GM12874 (cell line): ENCODE measurements at regions not wholly inside any gene's neighbourhood (a gene's known extent, or its start where the extent isn't known, plus 50 kb on each side); places are given as distances from the start of the nearest gene placed in this dataset.

Experiments
- CTCF ChIP-seq: IDR thresholded peaks from 2 replicates; pipeline ENCODE4 v1.5.1; 2011; ENCODE audit warnings: low read depth, mild to moderate bottlenecking, control low read depth, low read length, moderate library complexity; ENCODE audit not compliant: insufficient read depth

- no peak for TF ChIP-seq CTCF
Observed at GRCh38 chr9:1416261-1416660, 366.1 kb downstream of the DMRT2 start.

GRCh38 chr9:1421436-1421835 is 371.3 kb downstream of the DMRT2 start:
- TF ChIP-seq CTCF: no peak

- TF ChIP-seq CTCF: no peak
Observed at GRCh38 chr9:1427875-1428274, 377.7 kb downstream of the DMRT2 start.

GRCh38 chr9:1429297-1429696 is 379.1 kb downstream of the DMRT2 start:
- 0 out of 2 replicates have a peak, but pooled peaks have one; percentile 17 for TF ChIP-seq CTCF

GRCh38 chr9:1431461-1431860 is 381.3 kb downstream of the DMRT2 start:
- no peak for TF ChIP-seq CTCF

GRCh38 chr9:1434052-1434767 is 384.1 kb downstream of the DMRT2 start:
- TF ChIP-seq CTCF: peak; percentile 10; the same call in 1 of the 2 replicates

- TF ChIP-seq CTCF: no peak
Observed at GRCh38 chr9:1434811-1435210, 384.7 kb downstream of the DMRT2 start.
